Lower lobe of right lung (tissue), 2 donors: ENCODE measurements at regions not wholly inside any gene's neighbourhood (a gene's known extent, or its start where the extent isn't known, plus 50 kb on each side); places are given as distances from the start of the nearest gene placed in this dataset.

ENCODE experiments used
- ATAC-seq, 2 donors: fragments of 200-7000 bp; cut with Tn5 transposase; one replicate each; pipeline ENCODE4 v1.9.1; 2020 to 2022; ENCODE audit warnings: mild to moderate bottlenecking in 2 of 2, moderate library complexity in 2 of 2
- DNase-seq: peaks from one replicate; pipeline ENCODE4 v3.0.0-alpha.2; 2020
- H3K27ac ChIP-seq: fragments of 200-600 bp; one replicate; pipeline ENCODE4 v1.8.0; 2022
- H3K27me3 ChIP-seq: fragments of 200-600 bp; one replicate; pipeline ENCODE4 v1.8.0; 2022; ENCODE audit warnings: low read depth
- H3K36me3 ChIP-seq: fragments of 200-600 bp; one replicate; pipeline ENCODE4 v1.8.0; 2022; ENCODE audit warnings: mild to moderate bottlenecking
- H3K4me1 ChIP-seq: fragments of 200-600 bp; one replicate; pipeline ENCODE4 v1.8.0; 2022
- H3K4me3 ChIP-seq: fragments of 200-600 bp; one replicate; pipeline ENCODE4 v1.8.0; 2022; ENCODE audit warnings: mild to moderate bottlenecking
- H3K9me3 ChIP-seq: fragments of 200-600 bp; one replicate; pipeline ENCODE4 v1.8.0; 2022
- CTCF ChIP-seq: fragments of 200-600 bp; IDR thresholded peaks from one replicate; pipeline ENCODE4 v1.8.0; 2022; ENCODE audit warnings: antibody characterized with exemption, mild to moderate bottlenecking
- intact Hi-C: fragments of 100-400 bp; cut with DNase I; formaldehyde crosslinking; loops from one replicate; pipeline ENCODE4 v1.11.0; 2022
- donor health status: DM: no; HTN: yes; CAD: no; lungs with severe emphysema.

- peaks cover 5% of the 10 kb centered on the region for H3K9me3 ChIP-seq
- no peaks in the 10 kb centered on the region for H3K4me1 ChIP-seq
- ATAC-seq (no peak), DNase-seq (no peak)
- no peaks in the 10 kb centered on the region for H3K27me3 ChIP-seq
- no peaks in the 10 kb centered on the region for H3K36me3 ChIP-seq
- no peak overlapping the region for H3K27ac ChIP-seq
- TF ChIP-seq CTCF: no peak
- intact Hi-C loops: no loop called here
- H3K4me3 ChIP-seq: no peak overlapping the region
These were observed 243.8 kb upstream of the CHST9 start for GRCh38 chr18:27428716-27429475.

- TF ChIP-seq CTCF: no peak
- Histone ChIP-seq H3K27me3 (no peaks in the 10 kb centered on the region), H3K9me3 (peaks cover 5% of the 10 kb centered on the region), H3K27ac (no peak overlapping the region), H3K4me3 (no peak overlapping the region), H3K36me3 (no peaks in the 10 kb centered on the region), H3K4me1 (no peaks in the 10 kb centered on the region)
- ATAC-seq: no peak
- intact Hi-C loops: no loop called here
- DNase-seq: no peak
These were observed 243.0 kb upstream of the CHST9 start for GRCh38 chr18:27428120-27428519.

GRCh38 chr18:27423581-27423980 is 238.5 kb upstream of the CHST9 start:
- TF ChIP-seq CTCF: no peak

GRCh38 chr18:27419646-27420045 is 234.5 kb upstream of the CHST9 start:
- H3K9me3 ChIP-seq: no peaks in the 10 kb centered on the region
- intact Hi-C loops: no loop called here
- no peak overlapping the region for H3K4me3 ChIP-seq
- no peak for TF ChIP-seq CTCF
- DNase-seq (no peak), ATAC-seq (no peak)
- H3K4me1 ChIP-seq: no peaks in the 10 kb centered on the region
- no peaks in the 10 kb centered on the region for H3K36me3 ChIP-seq
- H3K27me3 ChIP-seq: no peaks in the 10 kb centered on the region
- H3K27ac ChIP-seq: no peak overlapping the region

More at GRCh38 chr18:27423581-27423980, 238.5 kb upstream of the CHST9 start:
- ATAC-seq (no peak), DNase-seq (no peak)
- no peaks in the 10 kb centered on the region for H3K4me1 ChIP-seq
- no peaks in the 10 kb centered on the region for H3K27me3 ChIP-seq
- no peaks in the 10 kb centered on the region for H3K36me3 ChIP-seq
- intact Hi-C loops: no loop called here
- H3K27ac ChIP-seq: no peak overlapping the region
- no peaks in the 10 kb centered on the region for H3K9me3 ChIP-seq
- H3K4me3 ChIP-seq: no peak overlapping the region

GRCh38 chr18:27415495-27415894 is 230.4 kb upstream of the CHST9 start:
- DNase-seq (no peak), ATAC-seq (no peak)
- TF ChIP-seq CTCF: no peak
- intact Hi-C loops: no loop called here
- H3K27ac ChIP-seq: no peak overlapping the region
- H3K9me3 ChIP-seq: no peaks in the 10 kb centered on the region
- no peaks in the 10 kb centered on the region for H3K4me1 ChIP-seq
- H3K4me3 ChIP-seq: no peak overlapping the region
- H3K27me3 ChIP-seq: no peaks in the 10 kb centered on the region
- no peaks in the 10 kb centered on the region for H3K36me3 ChIP-seq
